ENCODE measurements at regions not wholly inside any gene's neighbourhood (a gene's known extent, or its start where the extent isn't known, plus 50 kb on each side); places are given as distances from the start of the nearest gene placed in this dataset.

DNA sequence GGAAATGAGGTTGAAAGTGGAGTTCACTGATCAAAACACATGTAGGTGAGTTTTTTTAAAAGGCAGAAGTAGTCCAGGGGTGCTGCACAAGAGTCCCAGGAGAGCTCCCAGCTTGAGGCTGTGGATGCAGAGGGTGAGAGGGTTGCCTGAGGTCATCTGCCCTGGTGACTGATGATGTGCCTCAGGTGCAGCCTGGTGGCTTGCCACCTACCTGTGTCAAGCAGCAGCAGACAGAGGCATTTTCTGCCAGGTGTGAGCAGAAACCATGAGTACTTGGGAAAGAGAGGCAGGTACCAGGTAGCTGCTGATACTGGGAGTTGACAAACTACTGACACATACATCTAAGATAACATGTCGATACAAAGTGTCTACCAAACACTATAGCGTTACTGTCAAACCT, 92.5 kb downstream of the SCP2D1 start:
- TF ChIP-seq, protein P1, sequence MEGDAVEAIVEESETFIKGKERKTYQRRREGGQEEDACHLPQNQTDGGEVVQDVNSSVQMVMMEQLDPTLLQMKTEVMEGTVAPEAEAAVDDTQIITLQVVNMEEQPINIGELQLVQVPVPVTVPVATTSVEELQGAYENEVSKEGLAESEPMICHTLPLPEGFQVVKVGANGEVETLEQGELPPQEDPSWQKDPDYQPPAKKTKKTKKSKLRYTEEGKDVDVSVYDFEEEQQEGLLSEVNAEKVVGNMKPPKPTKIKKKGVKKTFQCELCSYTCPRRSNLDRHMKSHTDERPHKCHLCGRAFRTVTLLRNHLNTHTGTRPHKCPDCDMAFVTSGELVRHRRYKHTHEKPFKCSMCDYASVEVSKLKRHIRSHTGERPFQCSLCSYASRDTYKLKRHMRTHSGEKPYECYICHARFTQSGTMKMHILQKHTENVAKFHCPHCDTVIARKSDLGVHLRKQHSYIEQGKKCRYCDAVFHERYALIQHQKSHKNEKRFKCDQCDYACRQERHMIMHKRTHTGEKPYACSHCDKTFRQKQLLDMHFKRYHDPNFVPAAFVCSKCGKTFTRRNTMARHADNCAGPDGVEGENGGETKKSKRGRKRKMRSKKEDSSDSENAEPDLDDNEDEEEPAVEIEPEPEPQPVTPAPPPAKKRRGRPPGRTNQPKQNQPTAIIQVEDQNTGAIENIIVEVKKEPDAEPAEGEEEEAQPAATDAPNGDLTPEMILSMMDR (IDR thresholded peaks at IDR 0.05) = no peak
- no peak for TF ChIP-seq POLR2A (IDR thresholded peaks at IDR 0.05)

Measured in heart left ventricle (tissue), 13 donors.